ENCODE measurements at regions not wholly inside any gene's neighbourhood (a gene's known extent, or its start where the extent isn't known, plus 50 kb on each side); places are given as distances from the start of the nearest gene placed in this dataset.

- TF ChIP-seq CTCF (IDR thresholded peaks at IDR 0.05) (no peak), POLR2A (IDR thresholded peaks at IDR 0.05) (no peak)
Observed at GRCh38 chr12:86456776-86457175, 200.6 kb upstream of the MGAT4C start.
